ENCODE measurements at regions not wholly inside any gene's neighbourhood (a gene's known extent, or its start where the extent isn't known, plus 50 kb on each side); places are given as distances from the start of the nearest gene placed in this dataset.

DNA sequence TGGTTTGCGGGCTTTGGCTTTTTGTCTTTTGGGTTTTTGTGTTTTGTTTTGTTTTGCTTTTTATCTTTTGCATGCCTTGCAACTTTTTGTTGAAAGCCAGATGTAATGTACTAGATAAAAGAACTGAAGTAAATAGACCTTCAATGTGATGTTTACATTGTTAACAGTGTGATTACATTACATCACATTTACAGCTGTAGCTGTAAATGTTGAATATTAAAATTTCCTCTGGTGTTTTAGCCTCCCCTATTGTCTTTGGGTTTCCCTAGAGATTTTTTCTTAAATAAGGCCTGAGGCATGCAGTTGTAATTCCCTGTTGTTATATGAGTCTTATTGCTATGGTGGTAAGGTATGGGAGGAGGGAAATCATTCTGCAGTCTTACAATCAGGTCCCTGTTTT lies 275.0 kb downstream of the PARM1 start:
- TF ChIP-seq CTCF (IDR thresholded peaks at IDR 0.05; ENCODE audit: low read length), result no peak
- no peak for TF ChIP-seq EZH2 (IDR thresholded peaks at IDR 0.05; ENCODE audit: borderline replicate concordance, low read length)
